ENCODE measurements at regions not wholly inside any gene's neighbourhood (a gene's known extent, or its start where the extent isn't known, plus 50 kb on each side); places are given as distances from the start of the nearest gene placed in this dataset.
"Not testable (repeated sequence)": the region's sequence is repeated elsewhere in the genome, so short reads cannot be mapped to it uniquely, and the experiment has no call there.

DNA sequence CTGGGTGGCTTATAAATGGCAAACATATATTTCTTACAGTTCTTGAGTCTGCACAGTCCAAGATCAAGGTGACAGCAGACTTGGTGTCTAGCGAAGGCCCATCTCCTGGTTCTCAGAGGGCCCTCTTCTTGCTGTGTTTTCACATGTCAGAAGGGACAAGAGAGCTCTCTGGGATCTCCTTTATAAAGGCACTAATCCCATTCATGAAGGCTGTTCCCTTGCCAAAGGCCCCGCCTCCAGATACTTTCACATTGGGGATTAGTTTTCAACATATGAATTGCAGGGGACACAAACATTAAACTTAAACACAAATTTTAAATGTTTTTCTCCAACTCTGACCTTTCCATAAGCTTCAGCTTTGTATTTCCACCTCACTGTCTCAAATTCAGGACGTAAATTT, 1135.0 kb upstream of the TENM3 start:
- Histone ChIP-seq H3K4me1 (ENCODE audit: control insufficient read depth in 1 of 2, insufficient read depth in 1 of 2, low read depth in 1 of 2, low read length in 1 of 2) (no peaks in the 10 kb centered on the region), H3K9me3 (no peaks in the 10 kb centered on the region), H3K27ac (no peak overlapping the region), H3K4me3 (ENCODE audit: low read depth in 1 of 2, low read length in 1 of 2) (no peak overlapping the region), H3K36me3 (no peaks in the 10 kb centered on the region), H3K27me3 (no peaks in the 10 kb centered on the region)
- TF ChIP-seq, protein P1, sequence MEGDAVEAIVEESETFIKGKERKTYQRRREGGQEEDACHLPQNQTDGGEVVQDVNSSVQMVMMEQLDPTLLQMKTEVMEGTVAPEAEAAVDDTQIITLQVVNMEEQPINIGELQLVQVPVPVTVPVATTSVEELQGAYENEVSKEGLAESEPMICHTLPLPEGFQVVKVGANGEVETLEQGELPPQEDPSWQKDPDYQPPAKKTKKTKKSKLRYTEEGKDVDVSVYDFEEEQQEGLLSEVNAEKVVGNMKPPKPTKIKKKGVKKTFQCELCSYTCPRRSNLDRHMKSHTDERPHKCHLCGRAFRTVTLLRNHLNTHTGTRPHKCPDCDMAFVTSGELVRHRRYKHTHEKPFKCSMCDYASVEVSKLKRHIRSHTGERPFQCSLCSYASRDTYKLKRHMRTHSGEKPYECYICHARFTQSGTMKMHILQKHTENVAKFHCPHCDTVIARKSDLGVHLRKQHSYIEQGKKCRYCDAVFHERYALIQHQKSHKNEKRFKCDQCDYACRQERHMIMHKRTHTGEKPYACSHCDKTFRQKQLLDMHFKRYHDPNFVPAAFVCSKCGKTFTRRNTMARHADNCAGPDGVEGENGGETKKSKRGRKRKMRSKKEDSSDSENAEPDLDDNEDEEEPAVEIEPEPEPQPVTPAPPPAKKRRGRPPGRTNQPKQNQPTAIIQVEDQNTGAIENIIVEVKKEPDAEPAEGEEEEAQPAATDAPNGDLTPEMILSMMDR (IDR thresholded peaks at IDR 0.05): no peak

DNA sequence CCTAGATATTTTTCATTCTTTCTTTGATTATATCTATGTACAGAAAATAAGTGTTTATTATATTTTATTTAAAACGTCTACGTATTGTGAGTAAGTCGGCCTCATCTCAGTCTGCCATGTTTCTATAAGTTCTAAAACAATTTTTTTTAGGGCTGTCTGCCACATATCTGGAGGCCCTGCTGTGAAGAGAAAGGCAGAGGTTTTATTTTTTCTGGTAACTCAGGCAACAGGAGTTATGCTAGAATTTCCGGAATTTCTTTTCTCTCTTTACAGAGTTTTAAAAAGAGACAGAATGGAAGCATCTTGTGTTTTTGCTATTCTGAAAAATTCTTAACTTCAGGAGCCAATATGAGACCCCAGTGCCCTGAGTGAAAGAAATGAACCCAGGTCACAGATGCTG, 1124.0 kb upstream of the TENM3 start:
- Histone ChIP-seq H3K4me1 (ENCODE audit: control insufficient read depth in 1 of 2, insufficient read depth in 1 of 2, low read depth in 1 of 2, low read length in 1 of 2) (no peaks in the 10 kb centered on the region), H3K27me3 (no peaks in the 10 kb centered on the region), H3K36me3 (no peaks in the 10 kb centered on the region), H3K9me3 (no peaks in the 10 kb centered on the region), H3K27ac (no peak overlapping the region), H3K4me3 (ENCODE audit: low read depth in 1 of 2, low read length in 1 of 2) (no peak overlapping the region)
- TF ChIP-seq, protein P1 (IDR thresholded peaks at IDR 0.05): no peak

DNA sequence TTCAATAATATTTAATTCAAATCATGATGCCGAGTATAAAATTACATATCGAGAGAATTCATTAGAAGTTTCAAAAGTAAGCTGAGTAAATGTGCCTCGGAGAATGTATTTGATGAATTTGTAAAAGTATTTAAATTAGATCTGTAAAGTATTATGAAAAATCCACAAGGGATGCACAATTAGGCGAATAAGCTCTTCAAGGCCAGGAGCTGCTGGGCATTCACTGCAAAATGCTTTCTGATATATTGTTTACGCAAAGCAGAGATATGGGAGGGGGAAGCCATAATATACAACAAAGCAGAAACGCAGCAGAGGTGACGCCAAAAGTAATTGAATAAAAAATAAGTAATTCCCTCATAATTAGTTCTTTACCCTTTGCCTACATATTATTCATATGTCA, 1121.5 kb upstream of the TENM3 start:
- H3K9me3 ChIP-seq: no peaks in the 10 kb centered on the region
- H3K36me3 ChIP-seq: no peaks in the 10 kb centered on the region
- TF ChIP-seq, protein P1 (IDR thresholded peaks at IDR 0.05): no peak
- no peak overlapping the region for H3K4me3 ChIP-seq (ENCODE audit: low read depth in 1 of 2, low read length in 1 of 2)
- H3K27ac ChIP-seq: no peak overlapping the region
- H3K4me1 ChIP-seq (ENCODE audit: control insufficient read depth in 1 of 2, insufficient read depth in 1 of 2, low read depth in 1 of 2, low read length in 1 of 2): no peaks in the 10 kb centered on the region
- no peaks in the 10 kb centered on the region for H3K27me3 ChIP-seq

DNA sequence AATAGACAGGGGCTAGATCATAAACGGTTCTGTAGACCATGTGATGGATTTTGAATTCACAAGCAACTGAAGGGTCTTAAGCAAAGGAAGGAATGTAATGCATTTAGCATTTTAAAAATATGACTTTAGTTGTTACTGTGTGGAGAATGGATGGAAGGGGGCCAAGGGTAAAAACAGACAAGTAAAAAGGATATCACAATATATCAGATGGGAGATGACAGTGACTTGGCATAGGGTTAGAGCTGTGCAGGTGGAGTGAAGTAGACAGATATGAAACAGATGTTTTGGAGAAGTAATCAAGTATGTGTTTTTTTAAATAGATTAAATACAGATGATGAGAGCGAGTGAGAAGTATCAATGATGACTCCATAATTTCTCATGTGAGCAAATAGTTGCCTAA, 1116.0 kb upstream of the TENM3 start:
- Histone ChIP-seq H3K27ac (no peak overlapping the region), H3K4me3 (ENCODE audit: low read depth in 1 of 2, low read length in 1 of 2) (no peak overlapping the region), H3K27me3 (no peaks in the 10 kb centered on the region), H3K9me3 (no peaks in the 10 kb centered on the region), H3K4me1 (ENCODE audit: control insufficient read depth in 1 of 2, insufficient read depth in 1 of 2, low read depth in 1 of 2, low read length in 1 of 2) (no peaks in the 10 kb centered on the region), H3K36me3 (no peaks in the 10 kb centered on the region)
- TF ChIP-seq, protein P1 (IDR thresholded peaks at IDR 0.05): no peak

DNA sequence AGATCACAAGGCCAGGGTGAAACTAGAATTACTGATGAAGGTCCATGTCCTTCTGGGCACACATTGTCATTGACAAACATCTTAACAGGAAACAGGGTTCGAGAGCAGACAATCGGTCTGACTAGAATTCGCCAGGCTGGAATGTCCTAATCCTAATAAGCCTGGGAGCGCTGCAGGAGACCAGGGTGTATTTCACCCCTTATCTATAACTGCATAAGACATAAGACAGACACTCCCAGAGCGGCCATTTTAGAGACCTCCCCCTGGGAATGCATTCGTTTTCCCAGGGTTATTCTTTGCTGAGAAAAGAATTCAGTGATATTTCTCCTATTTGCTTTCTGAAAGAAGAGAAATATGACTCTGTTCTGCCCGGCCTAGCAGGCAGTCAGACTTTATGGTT, 1112.9 kb upstream of the TENM3 start:
- H3K9me3 ChIP-seq; H3K27me3 ChIP-seq; H3K36me3 ChIP-seq; H3K4me3 ChIP-seq (ENCODE audit: low read depth in 1 of 2, low read length in 1 of 2); H3K27ac ChIP-seq; H3K4me1 ChIP-seq (ENCODE audit: control insufficient read depth in 1 of 2, insufficient read depth in 1 of 2, low read depth in 1 of 2, low read length in 1 of 2): not testable (repeated sequence)

DNA sequence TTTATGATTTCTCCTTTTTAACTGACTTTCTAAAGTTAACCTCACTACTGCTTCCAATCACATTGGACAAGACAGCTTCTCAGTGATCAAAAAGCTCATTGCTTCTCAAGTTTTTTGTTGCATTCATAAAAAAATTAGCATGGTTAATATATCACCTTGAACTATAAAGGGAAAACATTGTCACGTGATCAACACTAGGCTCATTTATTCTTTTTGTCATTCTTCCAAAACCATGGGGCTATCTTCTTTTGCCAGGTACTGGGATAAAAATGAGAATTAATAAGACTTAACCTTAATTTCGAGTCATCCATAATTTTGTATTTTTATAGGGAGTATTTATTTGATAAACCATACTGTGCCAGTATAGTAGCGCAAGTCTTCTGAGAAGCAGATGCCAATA, 1105.9 kb upstream of the TENM3 start:
- Histone ChIP-seq H3K27ac (no peak overlapping the region), H3K9me3 (no peaks in the 10 kb centered on the region), H3K4me3 (ENCODE audit: low read depth in 1 of 2, low read length in 1 of 2) (no peak overlapping the region), H3K4me1 (ENCODE audit: control insufficient read depth in 1 of 2, insufficient read depth in 1 of 2, low read depth in 1 of 2, low read length in 1 of 2) (no peaks in the 10 kb centered on the region), H3K36me3 (no peaks in the 10 kb centered on the region), H3K27me3 (no peaks in the 10 kb centered on the region)
- TF ChIP-seq, protein P1 (IDR thresholded peaks at IDR 0.05): no peak
